Adrenal gland (tissue), 9 donors: ENCODE measurements at regions not wholly inside any gene's neighbourhood (a gene's known extent, or its start where the extent isn't known, plus 50 kb on each side); places are given as distances from the start of the nearest gene placed in this dataset.

Experiments
- DNase-seq, 7 donors: peaks; one replicate each; pipeline ENCODE4 v3.0.0-alpha.2; 2019 to 2020
- H3K27ac ChIP-seq, 5 donors: fragments of 200-600 bp; sonication (generic) in 4 of 5; 1 replicate in 3 of 5; 2 replicates in 2 of 5; pipeline versions ENCODE4 v1.5.1 to v1.8.0; 2016 to 2020; ENCODE audit warnings: mild to moderate bottlenecking in 1 of 5
- H3K27me3 ChIP-seq: fragments of 200-600 bp; 2 replicates; pipeline ENCODE4 v1.8.0; 2021
- H3K36me3 ChIP-seq, 2 donors: fragments of 200-600 bp; replicated peaks in 1 of 2; 1 replicate in 1 of 2; 2 replicates in 1 of 2; pipeline versions ENCODE4 v1.5.1 to v1.8.0; 2018 to 2022
- H3K4me1 ChIP-seq, 2 donors: fragments of 200-600 bp; replicated peaks in 1 of 2; 1 replicate in 1 of 2; 2 replicates in 1 of 2; pipeline versions ENCODE4 v1.5.1 to v1.8.0; 2018 to 2021
- H3K4me3 ChIP-seq, 4 donors: fragments of 200-600 bp; sonication (generic) in 3 of 4; one replicate each; pipeline ENCODE4 v1.5.1; 2016 to 2018
- H3K9me3 ChIP-seq, 3 donors: fragments of 200-600 bp; sonication (generic) in 1 of 3; replicated peaks in 1 of 3; 1 replicate in 2 of 3; 2 replicates in 1 of 3; pipeline versions ENCODE4 v1.5.1 to v1.8.0; 2016 to 2021
- POLR2A ChIP-seq, 2 donors: fragments of 450-650 bp; IDR thresholded peaks; one replicate each; pipeline ENCODE4 v1.6.1; 2017; ENCODE audit warnings: antibody characterized with exemption in 2 of 2, mild to moderate bottlenecking in 2 of 2, moderate library complexity in 1 of 2
- WGBS, 4 donors: extraction: QIAGEN DNeasy Blood & Tissue Kit in 2 of 4; methylation state at CpG; one replicate each; pipeline versions ENCODE4 v1.1.5 to v1.1.7; 2013 to 2017; 5-methylcytosine and 5-hydroxymethylcytosine counted together
- intact Hi-C, 2 donors: fragments of 100-400 bp; cut with DNase I; formaldehyde crosslinking; loops; one replicate each; pipeline versions ENCODE4 v1.14.1 to v1.15.0; 2022 to 2023
- TF ChIP-seq, protein P1 (sequence below), 6 experiments: fragments of 450-650 bp in 4 of 6; fragments of 200-600 bp in 2 of 6; sonication (generic) in 1 of 6; IDR thresholded peaks; 1 replicate in 5 of 6; 2 replicates in 1 of 6; pipeline versions ENCODE4 v1.5.1 to v1.8.0; 2016 to 2021; ENCODE audit warnings: antibody characterized with exemption in 6 of 6, mild to moderate bottlenecking in 2 of 6, moderate library complexity in 1 of 6
- donor health status: healthy with polysubstance abuse.
- donor health status: Bipolar disorder and iron deficiency.
- donor health status: DM: yes; HTN: yes; CAD: no.
- donor health status: DM: no; HTN: no; CAD: no.
- donor health status: DM: no; HTN: no; CAD: no.

DNA sequence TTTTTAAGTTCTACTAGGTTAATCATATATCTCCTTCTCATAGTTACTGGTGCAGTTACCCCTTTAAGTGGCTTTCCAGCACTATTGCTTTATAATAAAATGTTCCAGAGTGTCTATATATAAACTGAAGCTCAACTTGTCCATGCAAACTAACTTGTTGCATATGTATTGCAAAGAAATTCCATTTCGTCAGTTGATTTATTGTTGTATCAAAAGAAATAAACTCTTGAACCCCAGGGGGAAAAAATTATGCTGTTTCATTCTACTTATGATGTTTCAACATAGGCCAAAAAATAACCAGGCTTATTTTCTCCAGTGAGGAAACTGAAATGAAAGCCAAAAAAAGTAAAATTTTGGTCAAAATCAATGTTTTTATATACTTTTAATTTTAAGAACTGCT is 491.9 kb downstream of the NR4A2 start:
- H3K9me3 ChIP-seq, result no peaks in the 10 kb centered on the region
- H3K27me3 ChIP-seq, result peaks cover 3% of the 10 kb centered on the region
- DNase-seq, result no peak
- 41 to 56% (median 50%) methylated on average over 1 of the region's 1 CpG for WGBS, 4 donors
- intact Hi-C loops, result no loop called here
- TF ChIP-seq, protein P1, sequence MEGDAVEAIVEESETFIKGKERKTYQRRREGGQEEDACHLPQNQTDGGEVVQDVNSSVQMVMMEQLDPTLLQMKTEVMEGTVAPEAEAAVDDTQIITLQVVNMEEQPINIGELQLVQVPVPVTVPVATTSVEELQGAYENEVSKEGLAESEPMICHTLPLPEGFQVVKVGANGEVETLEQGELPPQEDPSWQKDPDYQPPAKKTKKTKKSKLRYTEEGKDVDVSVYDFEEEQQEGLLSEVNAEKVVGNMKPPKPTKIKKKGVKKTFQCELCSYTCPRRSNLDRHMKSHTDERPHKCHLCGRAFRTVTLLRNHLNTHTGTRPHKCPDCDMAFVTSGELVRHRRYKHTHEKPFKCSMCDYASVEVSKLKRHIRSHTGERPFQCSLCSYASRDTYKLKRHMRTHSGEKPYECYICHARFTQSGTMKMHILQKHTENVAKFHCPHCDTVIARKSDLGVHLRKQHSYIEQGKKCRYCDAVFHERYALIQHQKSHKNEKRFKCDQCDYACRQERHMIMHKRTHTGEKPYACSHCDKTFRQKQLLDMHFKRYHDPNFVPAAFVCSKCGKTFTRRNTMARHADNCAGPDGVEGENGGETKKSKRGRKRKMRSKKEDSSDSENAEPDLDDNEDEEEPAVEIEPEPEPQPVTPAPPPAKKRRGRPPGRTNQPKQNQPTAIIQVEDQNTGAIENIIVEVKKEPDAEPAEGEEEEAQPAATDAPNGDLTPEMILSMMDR (IDR thresholded peaks at IDR 0.05), result no peak
- no peak for TF ChIP-seq POLR2A (IDR thresholded peaks at IDR 0.05)
- no peak overlapping the region for H3K27ac ChIP-seq
- H3K4me3 ChIP-seq, result no peak overlapping the region
- H3K36me3 ChIP-seq, result no peaks in the 10 kb centered on the region
- H3K4me1 ChIP-seq, result no peaks in the 10 kb centered on the region

DNA sequence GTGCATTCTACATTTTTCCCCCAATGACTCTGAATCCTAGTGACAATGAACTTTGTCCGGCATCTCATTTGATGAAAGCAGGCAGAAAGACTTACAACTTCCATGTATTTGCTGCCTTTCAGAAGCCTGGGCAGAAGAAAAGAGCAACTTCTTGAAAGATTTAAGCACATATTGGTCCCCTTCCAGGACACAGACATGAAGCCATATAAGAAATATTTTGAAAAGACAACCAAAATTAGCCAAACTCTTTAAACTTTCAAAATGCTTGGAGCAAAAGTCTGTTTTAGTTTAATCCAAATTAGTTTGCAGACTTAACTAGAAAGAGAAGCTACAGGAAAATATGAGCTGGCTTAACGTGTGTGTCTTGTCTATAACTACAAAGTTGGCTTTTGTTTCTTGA is 492.5 kb downstream of the NR4A2 start:
- intact Hi-C loops, result no loop called here
- WGBS, 4 donors, result 58 to 67% (median 62%) methylated on average over 2 of the region's 2 CpGs

DNA sequence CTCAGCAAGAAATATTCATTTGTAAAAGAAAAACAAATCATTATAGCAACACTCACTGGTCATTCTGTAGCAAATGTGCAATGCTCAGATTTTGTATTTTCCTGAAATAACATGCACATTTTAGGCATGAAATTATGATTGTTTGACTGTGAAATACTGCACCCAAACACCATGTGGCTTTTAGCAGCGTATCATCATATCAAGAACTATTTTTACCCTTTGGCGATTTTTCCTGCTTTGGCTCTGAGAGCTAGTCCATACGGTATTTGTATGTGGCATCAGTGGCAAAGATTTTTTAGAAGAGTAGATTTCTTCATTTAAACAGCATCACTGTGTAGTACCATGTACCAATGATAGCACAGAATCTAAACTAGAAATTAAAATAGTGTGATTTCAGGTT is 493.1 kb downstream of the NR4A2 start:
- Histone ChIP-seq H3K36me3 (no peaks in the 10 kb centered on the region), H3K27me3 (peaks cover 3% of the 10 kb centered on the region), H3K9me3 (no peaks in the 10 kb centered on the region), H3K27ac (no peak overlapping the region), H3K4me1 (no peaks in the 10 kb centered on the region), H3K4me3 (no peak overlapping the region)
- TF ChIP-seq POLR2A (IDR thresholded peaks at IDR 0.05), result no peak
- TF ChIP-seq, protein P1 (IDR thresholded peaks at IDR 0.05), result no peak
- DNase-seq, result no peak
- intact Hi-C loops, result no loop called here
- WGBS, 4 donors, result 52 to 78% (median 66%) methylated on average over 3 of the region's 3 CpGs

More for the DNA sequence above, 492.5 kb downstream of the NR4A2 start:
- no peak for DNase-seq
- Histone ChIP-seq H3K9me3 (no peaks in the 10 kb centered on the region), H3K36me3 (no peaks in the 10 kb centered on the region), H3K27ac (no peak overlapping the region), H3K4me1 (no peaks in the 10 kb centered on the region), H3K27me3 (peaks cover 3% of the 10 kb centered on the region), H3K4me3 (no peak overlapping the region)
- TF ChIP-seq, protein P1 (IDR thresholded peaks at IDR 0.05), result no peak
- no peak for TF ChIP-seq POLR2A (IDR thresholded peaks at IDR 0.05)

DNA sequence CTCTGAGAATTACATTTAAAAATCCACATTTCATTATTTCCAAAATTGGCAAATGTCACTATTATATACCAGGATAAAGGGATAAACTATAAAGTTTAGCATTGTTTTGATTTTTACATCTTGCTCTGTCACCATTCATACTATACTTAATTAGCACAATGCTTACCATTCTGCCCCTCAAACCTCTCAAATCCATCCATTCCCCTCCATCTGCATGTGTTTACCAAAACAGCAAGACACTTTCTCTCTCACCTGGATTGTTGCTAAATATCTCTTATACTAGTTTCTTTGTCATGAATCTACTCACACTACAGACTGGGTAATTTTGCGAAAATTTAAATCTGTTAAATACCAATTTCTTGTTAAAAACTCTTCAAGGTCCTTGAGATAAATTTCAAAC is 496.1 kb downstream of the NR4A2 start:
- no peak overlapping the region for H3K4me3 ChIP-seq
- no peaks in the 10 kb centered on the region for H3K9me3 ChIP-seq
- DNase-seq, result no peak
- TF ChIP-seq, protein P1 (IDR thresholded peaks at IDR 0.05), result no peak
- no peak for TF ChIP-seq POLR2A (IDR thresholded peaks at IDR 0.05)
- no peaks in the 10 kb centered on the region for H3K4me1 ChIP-seq
- WGBS, 4 donors, result 71 to 79% (median 78%) methylated on average over 1 of the region's 1 CpG
- peaks cover 3% of the 10 kb centered on the region for H3K27me3 ChIP-seq
- H3K27ac ChIP-seq, result no peak overlapping the region
- no peaks in the 10 kb centered on the region for H3K36me3 ChIP-seq
- intact Hi-C loops, result no loop called here
